AG10803 (cell line): ENCODE measurements at regions not wholly inside any gene's neighbourhood (a gene's known extent, or its start where the extent isn't known, plus 50 kb on each side); places are given as distances from the start of the nearest gene placed in this dataset.
"Not testable (repeated sequence)": the region's sequence is repeated elsewhere in the genome, so short reads cannot be mapped to it uniquely, and the experiment has no call there.

Experiments used
- DNase-seq: peaks from one replicate; pipeline ENCODE4 v3.0.0; 2010; ENCODE audit warnings: low read depth
- H3K4me3 ChIP-seq: 2 replicates; pipeline ENCODE4 v1.5.1; 2011; ENCODE audit warnings: mild to moderate bottlenecking, low read length, control low read depth
- CTCF ChIP-seq: conservative IDR thresholded peaks from 2 replicates; pipeline ENCODE4 v1.5.1; 2011; ENCODE audit warnings: mild to moderate bottlenecking, low read length, control low read depth, inconsistent platforms

GRCh38 chr10:109250152-109250551 lies 673.2 kb downstream of the XPNPEP1 start:
- no peak for TF ChIP-seq CTCF
- H3K4me3 ChIP-seq: no peak overlapping the region
- DNase-seq: no peak

GRCh38 chr10:109247814-109248213 lies 675.5 kb downstream of the XPNPEP1 start:
- no peak for TF ChIP-seq CTCF
- DNase-seq: no peak

DNA sequence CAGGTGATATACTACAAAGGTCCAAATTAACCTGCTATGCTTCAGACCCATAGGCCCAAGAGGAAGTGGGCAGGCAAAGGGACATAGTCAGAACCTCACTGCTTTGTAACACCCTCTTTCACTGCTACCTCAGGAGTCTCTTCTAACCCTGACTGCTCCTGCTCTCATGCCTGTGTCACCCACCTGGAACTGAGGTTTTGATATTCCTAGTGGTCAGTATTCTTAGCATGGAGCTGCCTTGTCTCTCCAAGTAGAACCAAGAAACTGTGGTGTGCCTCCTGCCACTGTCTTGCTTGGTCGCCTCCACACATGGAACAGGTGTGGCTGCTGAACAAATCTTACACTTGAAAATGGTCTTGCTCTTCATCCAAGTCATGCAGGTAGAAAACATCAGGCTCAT lies 677.5 kb downstream of the XPNPEP1 start:
- no peak for DNase-seq
- no peak for TF ChIP-seq CTCF
- H3K4me3 ChIP-seq: no peak overlapping the region

More at GRCh38 chr10:109247814-109248213, 675.5 kb downstream of the XPNPEP1 start:
- no peak overlapping the region for H3K4me3 ChIP-seq

GRCh38 chr10:109239371-109239770 lies 683.9 kb downstream of the XPNPEP1 start:
- no peak overlapping the region for H3K4me3 ChIP-seq
- peak; percentile 1 for DNase-seq
- TF ChIP-seq CTCF: no peak

- DNase-seq: no peak
- no peak for TF ChIP-seq CTCF
Observed at GRCh38 chr10:109237682-109238081, 685.6 kb downstream of the XPNPEP1 start.

GRCh38 chr10:109237050-109237449 lies 686.3 kb downstream of the XPNPEP1 start:
- no peak for TF ChIP-seq CTCF
- H3K4me3 ChIP-seq: no peak overlapping the region
- DNase-seq: no peak

More at GRCh38 chr10:109237682-109238081, 685.6 kb downstream of the XPNPEP1 start:
- H3K4me3 ChIP-seq: no peak overlapping the region

DNA sequence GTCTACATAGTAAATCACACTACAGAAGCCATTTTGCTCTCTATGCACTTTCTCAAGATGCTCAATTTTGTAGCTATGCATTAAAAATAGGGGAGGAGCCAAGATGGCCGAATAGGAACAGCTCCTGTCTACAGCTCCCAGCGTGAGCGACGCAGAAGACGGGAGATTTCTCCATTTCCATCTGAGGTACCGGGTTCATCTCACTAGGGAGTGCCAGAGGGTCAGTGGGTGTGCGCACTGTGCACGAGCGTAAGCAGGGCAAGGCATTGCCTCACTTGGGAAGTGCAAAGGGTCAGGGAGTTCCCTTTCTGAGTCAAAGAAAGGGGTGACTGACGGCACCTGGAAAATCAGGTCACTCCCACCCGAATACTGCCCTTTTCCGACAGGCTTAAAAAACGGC lies 699.8 kb downstream of the XPNPEP1 start:
- H3K4me3 ChIP-seq: not testable (repeated sequence)

More for the DNA sequence above, 699.8 kb downstream of the XPNPEP1 start:
- DNase-seq: not testable (repeated sequence)
